Esophagus muscularis mucosa (tissue), 2 donors: ENCODE measurements at regions not wholly inside any gene's neighbourhood (a gene's known extent, or its start where the extent isn't known, plus 50 kb on each side); places are given as distances from the start of the nearest gene placed in this dataset.

Experiments used
- POLR2A ChIP-seq: fragments of 450-650 bp; IDR thresholded peaks from one replicate; pipeline ENCODE4 v1.6.1; 2017; ENCODE audit warnings: antibody characterized with exemption, moderate library complexity, mild to moderate bottlenecking, low read depth
- POLR2AphosphoS5 ChIP-seq, 2 donors: sonication (generic); formaldehyde crosslinking; IDR thresholded peaks; one replicate each; pipeline ENCODE4 v1.6.1; 2017; ENCODE audit warnings: antibody characterized with exemption in 2 of 2

- TF ChIP-seq POLR2A (no peak), POLR2AphosphoS5 (IDR thresholded peaks at IDR 0.05) (no peak)
Measured at GRCh38 chr9:16308645-16309044, 561.8 kb downstream of the BNC2 start.
